Spleen (tissue), 11 donors: ENCODE measurements at regions not wholly inside any gene's neighbourhood (a gene's known extent, or its start where the extent isn't known, plus 50 kb on each side); places are given as distances from the start of the nearest gene placed in this dataset.

Experiments used
- DNase-seq: peaks from one replicate; pipeline ENCODE4 v3.0.0-alpha.2; 2020
- H3K27ac ChIP-seq, 8 donors: fragments of 200-600 bp; sonication (generic) in 7 of 8; 1 replicate in 4 of 8; 2 replicates in 4 of 8; pipeline versions ENCODE4 v1.5.0 to v1.8.0; 2016 to 2021; ENCODE audit warnings: inconsistent platforms in 4 of 8, mild to moderate bottlenecking in 4 of 8, moderate library complexity in 1 of 8
- H3K27me3 ChIP-seq, 7 donors: fragments of 200-600 bp; sonication (generic) in 6 of 7; replicated peaks in 1 of 7; 1 replicate in 4 of 7; 2 replicates in 3 of 7; pipeline versions ENCODE4 v1.5.0 to v1.8.0; 2016 to 2021; ENCODE audit warnings: inconsistent platforms in 3 of 7, mild to moderate bottlenecking in 1 of 7
- H3K36me3 ChIP-seq, 6 donors: fragments of 200-600 bp; sonication (generic) in 5 of 6; 1 replicate in 4 of 6; 2 replicates in 2 of 6; pipeline versions ENCODE4 v1.5.0 to v1.8.0; 2016 to 2021; ENCODE audit warnings: inconsistent platforms in 2 of 6
- H3K4me1 ChIP-seq, 6 donors: fragments of 200-600 bp; sonication (generic) in 5 of 6; 1 replicate in 3 of 6; 2 replicates in 3 of 6; pipeline versions ENCODE4 v1.5.0 to v1.8.0; 2016 to 2021; ENCODE audit warnings: inconsistent platforms in 3 of 6
- H3K4me3 ChIP-seq, 8 donors: fragments of 200-600 bp; sonication (generic) in 7 of 8; 1 replicate in 4 of 8; 2 replicates in 4 of 8; pipeline versions ENCODE4 v1.5.0 to v1.8.0; 2016 to 2021; ENCODE audit warnings: inconsistent platforms in 4 of 8, mild to moderate bottlenecking in 4 of 8, moderate library complexity in 2 of 8
- H3K9me3 ChIP-seq, 8 donors: fragments of 200-600 bp; sonication (generic) in 7 of 8; 1 replicate in 4 of 8; 2 replicates in 4 of 8; pipeline versions ENCODE4 v1.5.0 to v1.8.0; 2016 to 2021; ENCODE audit warnings: inconsistent platforms in 4 of 8
- CTCF ChIP-seq, 11 experiments: fragments of 200-600 bp in 7 of 11; fragments of 450-650 bp in 4 of 11; sonication (generic) in 4 of 11; IDR thresholded peaks in 8 of 11; conservative IDR thresholded peaks in 3 of 11; 1 replicate in 7 of 11; 2 replicates in 4 of 11; pipeline versions ENCODE4 v1.4.0 to v1.8.0; 2016 to 2021; ENCODE audit warnings: antibody characterized with exemption in 11 of 11, inconsistent platforms in 4 of 11, mild to moderate bottlenecking in 1 of 11
- POLR2A ChIP-seq, 3 donors: fragments of 450-650 bp; IDR thresholded peaks; one replicate each; pipeline ENCODE4 v1.5.1; 2017; ENCODE audit warnings: antibody characterized with exemption in 3 of 3, mild to moderate bottlenecking in 1 of 3
- POLR2AphosphoS5 ChIP-seq, 3 donors: sonication (generic); formaldehyde crosslinking; IDR thresholded peaks; one replicate each; pipeline ENCODE4 v1.5.1; 2017; ENCODE audit warnings: antibody characterized with exemption in 3 of 3
- WGBS, 5 donors: extraction: QIAGEN DNeasy Blood & Tissue Kit in 3 of 5; methylation state at CpG; one replicate each; pipeline versions ENCODE4 v1.1.5 to v1.1.7; 2013 to 2018; 5-methylcytosine and 5-hydroxymethylcytosine counted together
- intact Hi-C: fragments of 100-400 bp; cut with DNase I; formaldehyde crosslinking; loops from one replicate; pipeline ENCODE4 v1.15.0; 2023; ENCODE audit warnings: low total_unique reads
- donor health status: healthy with polysubstance abuse.
- donor health status: DM: no; HTN: no; CAD: no; lungs with moderate emphysema.
- donor health status: DM: no; HTN: no; CAD: no.
- donor health status: Bipolar disorder and iron deficiency.
- donor health status: healthy.
- donor health status: DM: no; HTN: no; CAD: no.
- donor health status: DM: yes; HTN: yes; CAD: no.

GRCh38 chr2:105598829-105599698, 145.6 kb upstream of the NCK2 start:
- peaks cover 0 to under 1% (median 0%) of the 10 kb centered on the region in 6 donors for H3K4me1 ChIP-seq
- H3K27ac ChIP-seq = peak overlapping the region in 3 of 8 donors; percentile 53 to 61 (median 60)
- 66 to 93% (median 77%) methylated on average over 6 of the region's 6 CpGs for WGBS, 5 donors
- no peaks in the 10 kb centered on the region for H3K36me3 ChIP-seq
- no peaks in the 10 kb centered on the region for H3K9me3 ChIP-seq
- TF ChIP-seq CTCF (IDR thresholded peaks at IDR 0.05 in 8 of 11, conservative IDR thresholded peaks at IDR 0.05 in 3 of 11) = no peak
- no peak for TF ChIP-seq POLR2AphosphoS5 (IDR thresholded peaks at IDR 0.05)
- no peak for TF ChIP-seq POLR2A (IDR thresholded peaks at IDR 0.05)
- no peak overlapping the region for H3K4me3 ChIP-seq
- DNase-seq = no peak
- intact Hi-C loops = no loop called here
- H3K27me3 ChIP-seq = no peaks in the 10 kb centered on the region

- H3K36me3 ChIP-seq = no peaks in the 10 kb centered on the region
- H3K9me3 ChIP-seq = no peaks in the 10 kb centered on the region
- H3K4me3 ChIP-seq = no peak overlapping the region
- WGBS, 5 donors = 82 to 89% (median 84%) methylated on average over 10 of the region's 10 CpGs
- peak overlapping the region in 5 of 8 donors; percentile 48 to 61 (median 55) for H3K27ac ChIP-seq
- TF ChIP-seq POLR2A (IDR thresholded peaks at IDR 0.05) (no peak), POLR2AphosphoS5 (IDR thresholded peaks at IDR 0.05) (peak in 1 of 3 donors; percentile 21)
- H3K4me1 ChIP-seq = no peaks in the 10 kb centered on the region
- intact Hi-C loops = no loop called here
- no peaks in the 10 kb centered on the region for H3K27me3 ChIP-seq
- DNase-seq = no peak
Measured at GRCh38 chr2:105597806-105598803, 146.6 kb upstream of the NCK2 start.

GRCh38 chr2:105597011-105597805, 147.5 kb upstream of the NCK2 start:
- Histone ChIP-seq H3K4me3 (no peak overlapping the region), H3K9me3 (no peaks in the 10 kb centered on the region), H3K36me3 (no peaks in the 10 kb centered on the region), H3K27ac (peak overlapping the region in 5 of 8 donors; percentile 48 to 61 (median 55)), H3K4me1 (no peaks in the 10 kb centered on the region), H3K27me3 (no peaks in the 10 kb centered on the region)
- intact Hi-C loops = no loop called here
- WGBS, 5 donors = 86 to 96% (median 91%) methylated on average over 15 of the region's 15 CpGs
- no peak for DNase-seq
- TF ChIP-seq POLR2A (IDR thresholded peaks at IDR 0.05) = no peak

- no peaks in the 10 kb centered on the region for H3K9me3 ChIP-seq
- no peak for DNase-seq
- 80 to 87% (median 85%) methylated on average over 6 of the region's 6 CpGs for WGBS, 5 donors
- TF ChIP-seq POLR2AphosphoS5 (IDR thresholded peaks at IDR 0.05) = no peak
- no peak for TF ChIP-seq POLR2A (IDR thresholded peaks at IDR 0.05)
- TF ChIP-seq CTCF (IDR thresholded peaks at IDR 0.05 in 8 of 11, conservative IDR thresholded peaks at IDR 0.05 in 3 of 11) = no peak
- no peaks in the 10 kb centered on the region for H3K27me3 ChIP-seq
- no peak overlapping the region for H3K4me3 ChIP-seq
- no peaks in the 10 kb centered on the region for H3K4me1 ChIP-seq
- no peaks in the 10 kb centered on the region for H3K36me3 ChIP-seq
- H3K27ac ChIP-seq = peak overlapping the region in 1 of 8 donors; percentile 53
- intact Hi-C loops = no loop called here
Measured at GRCh38 chr2:105596411-105596921, 148.2 kb upstream of the NCK2 start.
